Astrocyte (in vitro differentiated cells and primary cell): ENCODE measurements at regions not wholly inside any gene's neighbourhood (a gene's known extent, or its start where the extent isn't known, plus 50 kb on each side); places are given as distances from the start of the nearest gene placed in this dataset.
"Not testable (repeated sequence)": the region's sequence is repeated elsewhere in the genome, so short reads cannot be mapped to it uniquely, and the experiment has no call there.

Experiments
- EZH2 ChIP-seq: IDR thresholded peaks from 2 replicates; pipeline ENCODE4 v1.6.1; 2012; ENCODE audit warnings: mild to moderate bottlenecking, low read length, inconsistent platforms; ENCODE audit not compliant: insufficient read depth
- TF ChIP-seq, protein P1 (sequence below): IDR thresholded peaks from 2 replicates; pipeline ENCODE4 v1.5.1; 2011; ENCODE audit warnings: low read depth, mild to moderate bottlenecking, inconsistent platforms, low read length, moderate library complexity; ENCODE audit not compliant: insufficient read depth

GRCh38 chr5:34296759-34297158 lies 253.7 kb upstream of the C1QTNF3 start:
- TF ChIP-seq EZH2, result not testable (repeated sequence)
- TF ChIP-seq, protein P1, sequence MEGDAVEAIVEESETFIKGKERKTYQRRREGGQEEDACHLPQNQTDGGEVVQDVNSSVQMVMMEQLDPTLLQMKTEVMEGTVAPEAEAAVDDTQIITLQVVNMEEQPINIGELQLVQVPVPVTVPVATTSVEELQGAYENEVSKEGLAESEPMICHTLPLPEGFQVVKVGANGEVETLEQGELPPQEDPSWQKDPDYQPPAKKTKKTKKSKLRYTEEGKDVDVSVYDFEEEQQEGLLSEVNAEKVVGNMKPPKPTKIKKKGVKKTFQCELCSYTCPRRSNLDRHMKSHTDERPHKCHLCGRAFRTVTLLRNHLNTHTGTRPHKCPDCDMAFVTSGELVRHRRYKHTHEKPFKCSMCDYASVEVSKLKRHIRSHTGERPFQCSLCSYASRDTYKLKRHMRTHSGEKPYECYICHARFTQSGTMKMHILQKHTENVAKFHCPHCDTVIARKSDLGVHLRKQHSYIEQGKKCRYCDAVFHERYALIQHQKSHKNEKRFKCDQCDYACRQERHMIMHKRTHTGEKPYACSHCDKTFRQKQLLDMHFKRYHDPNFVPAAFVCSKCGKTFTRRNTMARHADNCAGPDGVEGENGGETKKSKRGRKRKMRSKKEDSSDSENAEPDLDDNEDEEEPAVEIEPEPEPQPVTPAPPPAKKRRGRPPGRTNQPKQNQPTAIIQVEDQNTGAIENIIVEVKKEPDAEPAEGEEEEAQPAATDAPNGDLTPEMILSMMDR, result not testable (repeated sequence)
